H9 (cell line): ENCODE measurements at regions not wholly inside any gene's neighbourhood (a gene's known extent, or its start where the extent isn't known, plus 50 kb on each side); places are given as distances from the start of the nearest gene placed in this dataset.

ENCODE experiments used
- DNase-seq: peaks from one replicate; pipeline ENCODE4 v3.0.0-alpha.2; 2017
- H2AFZ ChIP-seq: one replicate; pipeline ENCODE4 v1.6.1; 2013; ENCODE audit warnings: mild to moderate bottlenecking, low read length, control low read depth, moderate library complexity
- H2AK5ac ChIP-seq: 2 replicates; pipeline ENCODE4 v1.6.1; 2013; ENCODE audit warnings: low read length, control low read depth, mixed read lengths; ENCODE audit not compliant: insufficient read length
- H2BK120ac ChIP-seq: one replicate; pipeline ENCODE4 v1.6.1; 2013; ENCODE audit warnings: low read depth, mild to moderate bottlenecking, low read length, control low read depth, inconsistent platforms; ENCODE audit not compliant: poor library complexity, severe bottlenecking
- H2BK12ac ChIP-seq: 2 replicates; pipeline ENCODE4 v1.6.1; 2013; ENCODE audit warnings: low read length, control low read depth, mixed read lengths, low read depth; ENCODE audit not compliant: insufficient read length
- H2BK15ac ChIP-seq: 2 replicates; pipeline ENCODE4 v1.6.1; 2013; ENCODE audit warnings: low read depth, low read length, control low read depth
- H2BK20ac ChIP-seq: one replicate; pipeline ENCODE4 v1.6.1; 2013; ENCODE audit warnings: low read depth, mild to moderate bottlenecking, low read length, control low read depth, inconsistent platforms; ENCODE audit not compliant: poor library complexity, severe bottlenecking
- H2BK5ac ChIP-seq: 2 replicates; pipeline ENCODE4 v1.6.1; 2013; ENCODE audit warnings: low read length, control low read depth, mixed read lengths; ENCODE audit not compliant: insufficient read length
- H3K14ac ChIP-seq: 2 replicates; pipeline ENCODE4 v1.6.1; 2013; ENCODE audit warnings: low read length, control low read depth; ENCODE audit not compliant: insufficient read depth
- H3K18ac ChIP-seq: 2 replicates; pipeline ENCODE4 v1.6.1; 2013; ENCODE audit warnings: low read depth, mild to moderate bottlenecking, mixed read lengths, low read length, control low read depth; ENCODE audit not compliant: insufficient read length
- H3K23ac ChIP-seq: 2 replicates; pipeline ENCODE4 v1.6.1; 2013; ENCODE audit warnings: low read length, control low read depth, mixed read lengths, low read depth; ENCODE audit not compliant: insufficient read length
- H3K23me2 ChIP-seq: 2 replicates; pipeline ENCODE4 v1.6.1; 2013; ENCODE audit warnings: low read depth, mild to moderate bottlenecking, mixed read lengths, low read length, control low read depth; ENCODE audit not compliant: insufficient read length, poor library complexity, severe bottlenecking
- H3K27ac ChIP-seq: 2 replicates; pipeline ENCODE4 v1.5.1; 2013; ENCODE audit warnings: low read length, control low read depth, mixed read lengths, low read depth; ENCODE audit not compliant: insufficient read length
- H3K27me3 ChIP-seq: 2 replicates; pipeline ENCODE4 v1.6.1; 2013; ENCODE audit warnings: low read length, control low read depth, inconsistent platforms; ENCODE audit not compliant: insufficient read depth
- H3K4ac ChIP-seq: 2 replicates; pipeline ENCODE4 v1.6.1; 2013; ENCODE audit warnings: low read depth, mild to moderate bottlenecking, control low read depth, inconsistent platforms, low read length, moderate library complexity
- H3K4me1 ChIP-seq: 2 replicates; pipeline ENCODE4 v1.6.1; 2013; ENCODE audit warnings: low read length, control low read depth, inconsistent platforms; ENCODE audit not compliant: insufficient read depth
- H3K4me2 ChIP-seq: 2 replicates; pipeline ENCODE4 v1.6.1; 2013; ENCODE audit warnings: low read length, control low read depth, mixed read lengths; ENCODE audit not compliant: insufficient read length, insufficient read depth
- H3K56ac ChIP-seq: 2 replicates; pipeline ENCODE4 v1.6.1; 2013; ENCODE audit warnings: low read depth, mild to moderate bottlenecking, mixed read lengths, low read length, control low read depth; ENCODE audit not compliant: insufficient read length
- H3K79me1 ChIP-seq: 2 replicates; pipeline ENCODE4 v1.6.1; 2013; ENCODE audit warnings: low read depth, mild to moderate bottlenecking, moderate library complexity, low read length, control low read depth, inconsistent platforms; ENCODE audit not compliant: insufficient read depth, poor library complexity, severe bottlenecking
- H3K79me2 ChIP-seq: 2 replicates; pipeline ENCODE4 v1.6.1; 2013; ENCODE audit warnings: low read length, control low read depth, inconsistent platforms; ENCODE audit not compliant: insufficient read depth
- H3K9ac ChIP-seq: 2 replicates; pipeline ENCODE4 v1.6.1; 2013; ENCODE audit warnings: low read length, control low read depth, mixed read lengths; ENCODE audit not compliant: insufficient read length; ENCODE audit errors: extremely low read depth
- H3K9me3 ChIP-seq: one replicate; pipeline ENCODE4 v1.6.1; 2013; ENCODE audit warnings: low read depth, low read length, inconsistent platforms; ENCODE audit not compliant: control insufficient read depth
- H3T11ph ChIP-seq: one replicate; pipeline ENCODE4 v1.6.1; 2013; ENCODE audit warnings: mild to moderate bottlenecking, low read length, control low read depth, inconsistent platforms
- H4K20me1 ChIP-seq: one replicate; pipeline ENCODE4 v1.6.1; 2013; ENCODE audit not compliant: control insufficient read depth, insufficient read length, insufficient read depth
- H4K5ac ChIP-seq: 2 replicates; pipeline ENCODE4 v1.6.1; 2013; ENCODE audit warnings: low read depth, mild to moderate bottlenecking, mixed read lengths, low read length, control low read depth; ENCODE audit not compliant: insufficient read length
- H4K8ac ChIP-seq: replicated peaks from 2 replicates; pipeline ENCODE4 v1.6.1; 2013; ENCODE audit warnings: low read length, control low read depth, mixed read lengths, low read depth; ENCODE audit not compliant: insufficient read length
- H4K91ac ChIP-seq: 2 replicates; pipeline ENCODE4 v1.6.1; 2013; ENCODE audit warnings: low read depth, mild to moderate bottlenecking, moderate library complexity, mixed read lengths, low read length, control low read depth; ENCODE audit not compliant: insufficient read length
- H3K27ac Mint-ChIP-seq, 3 experiments: 2 replicates in 2 of 3; 3 replicates in 1 of 3; pipeline ENCODE4 v1.8.0; 2020 to 2021; ENCODE audit warnings: mixed read lengths in 3 of 3, mild to moderate bottlenecking in 1 of 3, moderate library complexity in 1 of 3
- H3K27me3 Mint-ChIP-seq: 2 replicates; pipeline ENCODE4 v1.8.0; 2021; ENCODE audit warnings: low read depth, mild to moderate bottlenecking, moderate library complexity, mixed read lengths
- H3K36me3 Mint-ChIP-seq, 3 experiments: 2 replicates in 2 of 3; 3 replicates in 1 of 3; pipeline ENCODE4 v1.8.0; 2020 to 2021; ENCODE audit warnings: low read depth in 3 of 3, mixed read lengths in 3 of 3; ENCODE audit not compliant: insufficient read depth in 1 of 3
- H3K4me1 Mint-ChIP-seq, 2 experiments: 2 replicates each; pipeline ENCODE4 v1.8.0; 2020; ENCODE audit warnings: mixed read lengths in 2 of 2
- H3K4me3 Mint-ChIP-seq, 2 experiments: 2 replicates in 1 of 2; 3 replicates in 1 of 2; pipeline ENCODE4 v1.8.0; 2020 to 2021; ENCODE audit warnings: mild to moderate bottlenecking in 2 of 2, mixed read lengths in 2 of 2, moderate library complexity in 1 of 2
- H3K9me3 Mint-ChIP-seq, 2 experiments: 2 replicates in 1 of 2; 3 replicates in 1 of 2; pipeline ENCODE4 v1.8.0; 2020; ENCODE audit warnings: mild to moderate bottlenecking in 2 of 2, mixed read lengths in 2 of 2, moderate library complexity in 1 of 2
- WGBS: extraction: QIAGEN DNeasy Blood & Tissue Kit; methylation state at CpG from one replicate; pipeline ENCODE4 v1.1.7; 2013; ENCODE audit warnings: missing lambda C conversion rate, low lambda C conversion rate, mixed read lengths; ENCODE audit not compliant: insufficient read length; ENCODE audit errors: extremely low coverage; 5-methylcytosine and 5-hydroxymethylcytosine counted together
- TF ChIP-seq, protein P1 (sequence below): fragments of 200-600 bp; sonication (generic); conservative IDR thresholded peaks from 3 replicates; pipeline ENCODE4 v1.8.0; 2021; ENCODE audit warnings: antibody characterized with exemption, mild to moderate bottlenecking

DNA sequence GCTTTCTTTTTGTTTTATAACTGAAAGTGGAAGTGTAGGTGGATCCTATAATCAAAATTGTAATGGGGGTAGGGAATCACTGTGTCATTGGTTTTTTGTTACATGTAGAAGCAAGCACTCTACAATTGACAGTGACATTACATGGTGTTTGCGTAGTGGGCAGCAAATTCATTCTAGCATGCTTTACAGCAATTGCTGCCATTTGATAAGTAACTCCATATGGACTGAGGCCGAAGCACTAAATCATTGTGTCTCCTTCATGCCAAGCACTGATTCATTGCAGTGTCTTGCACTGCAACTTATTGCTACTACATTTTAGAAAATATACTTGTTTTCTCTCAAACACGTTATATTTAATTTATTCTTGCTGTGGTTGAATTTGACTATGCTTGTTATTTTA is 933.9 kb downstream of the NSUN3 start:
- Mint-ChIP-seq H3K9me3 (peaks cover 3 to 7% of the 10 kb centered on the region in 2 experiments; a peak in 3 of 5 replicates), H3K27ac (no peak overlapping the region), H3K27me3 (no peaks in the 10 kb centered on the region), H3K4me1 (no peaks in the 10 kb centered on the region), H3K4me3 (no peak overlapping the region), H3K36me3 (peaks cover 0 to 3% (median 0%) of the 10 kb centered on the region in 3 experiments; a peak in 3 of 7 replicates)
- Histone ChIP-seq H3K4me2 (no peak overlapping the region), H3K79me2 (no peaks in the 10 kb centered on the region), H3K79me1 (no peaks in the 10 kb centered on the region), H4K5ac (no peak overlapping the region), H3K4me1 (no peaks in the 10 kb centered on the region), H3K56ac (no peak overlapping the region), H2BK12ac (no peak overlapping the region), H2BK15ac (no peak overlapping the region), H2BK5ac (no peak overlapping the region), H2AK5ac (no peak overlapping the region), H2BK20ac (no peak overlapping the region), H2BK120ac (no peak overlapping the region), H3K9me3 (no peaks in the 10 kb centered on the region), H4K91ac (no peak overlapping the region), H3K23ac (no peak overlapping the region), H4K20me1 (no peaks in the 10 kb centered on the region), H4K8ac (no peak overlapping the region), H3K23me2 (no peaks in the 10 kb centered on the region), H3K18ac (no peak overlapping the region), H3T11ph (no peak overlapping the region), H2AFZ (no peak overlapping the region), H3K4ac (no peak overlapping the region), H3K14ac (no peak overlapping the region), H3K9ac (no peak overlapping the region), H3K27me3 (no peaks in the 10 kb centered on the region), H3K27ac (no peak overlapping the region)
- WGBS: no CpG with 5 or more reads among the region's 3 CpGs
- TF ChIP-seq, protein P1, sequence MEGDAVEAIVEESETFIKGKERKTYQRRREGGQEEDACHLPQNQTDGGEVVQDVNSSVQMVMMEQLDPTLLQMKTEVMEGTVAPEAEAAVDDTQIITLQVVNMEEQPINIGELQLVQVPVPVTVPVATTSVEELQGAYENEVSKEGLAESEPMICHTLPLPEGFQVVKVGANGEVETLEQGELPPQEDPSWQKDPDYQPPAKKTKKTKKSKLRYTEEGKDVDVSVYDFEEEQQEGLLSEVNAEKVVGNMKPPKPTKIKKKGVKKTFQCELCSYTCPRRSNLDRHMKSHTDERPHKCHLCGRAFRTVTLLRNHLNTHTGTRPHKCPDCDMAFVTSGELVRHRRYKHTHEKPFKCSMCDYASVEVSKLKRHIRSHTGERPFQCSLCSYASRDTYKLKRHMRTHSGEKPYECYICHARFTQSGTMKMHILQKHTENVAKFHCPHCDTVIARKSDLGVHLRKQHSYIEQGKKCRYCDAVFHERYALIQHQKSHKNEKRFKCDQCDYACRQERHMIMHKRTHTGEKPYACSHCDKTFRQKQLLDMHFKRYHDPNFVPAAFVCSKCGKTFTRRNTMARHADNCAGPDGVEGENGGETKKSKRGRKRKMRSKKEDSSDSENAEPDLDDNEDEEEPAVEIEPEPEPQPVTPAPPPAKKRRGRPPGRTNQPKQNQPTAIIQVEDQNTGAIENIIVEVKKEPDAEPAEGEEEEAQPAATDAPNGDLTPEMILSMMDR: no peak
- DNase-seq: no peak
